ENCODE measurements at regions not wholly inside any gene's neighbourhood (a gene's known extent, or its start where the extent isn't known, plus 50 kb on each side); places are given as distances from the start of the nearest gene placed in this dataset.
"Not testable (repeated sequence)": the region's sequence is repeated elsewhere in the genome, so short reads cannot be mapped to it uniquely, and the experiment has no call there.

GRCh38 chr5:34450338-34450737 lies 205.8 kb upstream of the RAI14 start:
- no peak for DNase-seq

GRCh38 chr5:34452170-34452828 lies 203.8 kb upstream of the RAI14 start:
- no peak for DNase-seq

GRCh38 chr5:34455098-34455497 lies 201.0 kb upstream of the RAI14 start:
- DNase-seq, result no peak

GRCh38 chr5:34459908-34460307 lies 196.2 kb upstream of the RAI14 start:
- no peak for DNase-seq

- DNase-seq, result no peak
Measured at GRCh38 chr5:34460496-34460895, 195.6 kb upstream of the RAI14 start.

GRCh38 chr5:34464829-34465228 lies 191.3 kb upstream of the RAI14 start:
- no peak for DNase-seq

- not testable (repeated sequence) for DNase-seq
Measured at GRCh38 chr5:34465301-34465700, 190.8 kb upstream of the RAI14 start.

- not testable (repeated sequence) for DNase-seq
Measured at GRCh38 chr5:34466519-34467388, 189.4 kb upstream of the RAI14 start.

GRCh38 chr5:34467436-34467835 lies 188.7 kb upstream of the RAI14 start:
- DNase-seq, result no peak

- DNase-seq, result not testable (repeated sequence)
Measured at GRCh38 chr5:34467984-34468383, 188.1 kb upstream of the RAI14 start.

GRCh38 chr5:34469971-34470370 lies 186.2 kb upstream of the RAI14 start:
- no peak for DNase-seq

GRCh38 chr5:34474573-34475021 lies 181.5 kb upstream of the RAI14 start:
- no peak for DNase-seq

GRCh38 chr5:34475249-34475966 lies 180.7 kb upstream of the RAI14 start:
- no peak for DNase-seq

GRCh38 chr5:34476941-34477565 lies 179.1 kb upstream of the RAI14 start:
- DNase-seq, result no peak

GRCh38 chr5:34480810-34481528 lies 175.2 kb upstream of the RAI14 start:
- DNase-seq, result no peak

GRCh38 chr5:34483442-34484033 lies 172.6 kb upstream of the RAI14 start:
- no peak for DNase-seq

GRCh38 chr5:34484216-34484920 lies 171.8 kb upstream of the RAI14 start:
- no peak for DNase-seq

GRCh38 chr5:34485768-34486030 lies 170.4 kb upstream of the RAI14 start:
- no peak for DNase-seq

GRCh38 chr5:34486160-34486848 lies 169.8 kb upstream of the RAI14 start:
- DNase-seq, result peak; percentile 90

- DNase-seq, result no peak
Measured at GRCh38 chr5:34486849-34487158, 169.3 kb upstream of the RAI14 start.

All from femur (tissue), 1 donor.